GM21367 (cell line): ENCODE measurements at regions not wholly inside any gene's neighbourhood (a gene's known extent, or its start where the extent isn't known, plus 50 kb on each side); places are given as distances from the start of the nearest gene placed in this dataset.
"Not testable (repeated sequence)": the region's sequence is repeated elsewhere in the genome, so short reads cannot be mapped to it uniquely, and the experiment has no call there.

Experiments
- ATAC-seq: cut with Tn5 transposase; IDR thresholded peaks from one replicate; pipeline ENCODE4 v1.9.1; 2021; ENCODE audit not compliant: unreplicated experiment

DNA sequence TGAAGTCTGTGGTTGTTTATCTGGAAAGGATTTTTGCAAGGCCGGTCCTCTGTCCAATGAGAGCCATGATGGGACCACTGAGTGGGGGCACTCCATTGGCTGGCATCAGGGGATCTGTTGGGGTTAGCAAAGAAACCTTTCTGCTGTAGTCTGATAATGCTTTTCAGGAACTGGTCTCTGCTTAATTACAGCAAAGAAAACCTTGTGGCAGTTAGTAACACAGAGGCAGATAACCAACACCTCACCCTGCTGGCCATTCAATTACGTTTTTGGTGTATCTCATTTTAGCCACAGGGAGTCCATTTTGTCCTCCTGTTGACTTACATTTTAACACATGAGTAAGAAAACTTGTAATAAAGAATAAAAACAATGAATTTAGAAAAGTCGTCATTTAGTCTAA, 629.3 kb upstream of the MDGA2 start:
- ATAC-seq, result no peak

DNA sequence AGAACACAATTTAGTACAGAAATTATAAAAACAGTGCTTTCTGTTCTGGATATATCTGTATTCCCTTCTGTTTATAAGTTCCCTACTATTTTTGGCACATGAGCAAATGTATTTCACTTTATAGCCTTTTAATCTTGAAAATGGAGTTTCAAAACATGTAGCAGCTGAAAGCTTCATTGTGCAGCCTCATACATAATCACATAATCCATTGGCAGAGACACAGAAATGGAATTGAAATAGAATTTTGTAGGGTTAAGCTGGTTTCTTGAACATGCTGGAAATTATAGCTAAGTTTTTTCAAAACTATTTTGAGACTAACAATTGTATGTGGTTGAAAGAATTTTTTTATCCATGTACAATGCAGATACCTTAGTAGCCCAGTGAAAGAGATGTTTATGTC, 614.3 kb upstream of the MDGA2 start:
- no peak for ATAC-seq

- ATAC-seq, result not testable (repeated sequence)
These were observed 609.8 kb upstream of the MDGA2 start for GRCh38 chr14:48285217-48285616.

DNA sequence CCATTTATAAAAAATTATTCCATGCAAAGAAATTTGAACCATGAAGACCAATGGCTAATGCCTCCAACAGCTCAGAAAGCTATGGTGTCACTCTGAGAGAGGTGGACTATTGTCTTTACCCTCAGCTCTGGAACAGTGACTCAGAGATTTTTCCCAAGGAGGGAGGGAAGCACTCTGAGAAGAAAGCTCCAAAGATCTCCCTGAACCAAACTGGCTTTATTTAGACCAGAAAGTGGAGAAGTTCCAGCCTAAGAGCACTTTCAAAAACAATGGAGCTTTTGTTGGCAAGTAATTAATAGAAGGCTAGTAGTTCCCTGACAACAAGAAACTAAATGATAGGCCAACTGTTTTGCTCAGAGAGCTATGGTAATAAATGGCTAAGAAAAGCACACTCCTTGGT, 599.9 kb upstream of the MDGA2 start:
- no peak for ATAC-seq

GRCh38 chr14:48274826-48275225, 599.4 kb upstream of the MDGA2 start:
- no peak for ATAC-seq

GRCh38 chr14:48267926-48268325, 592.5 kb upstream of the MDGA2 start:
- not testable (repeated sequence) for ATAC-seq

- ATAC-seq, result not testable (repeated sequence)
These were observed 590.8 kb upstream of the MDGA2 start for GRCh38 chr14:48266201-48266600.

GRCh38 chr14:48261436-48261835, 586.0 kb upstream of the MDGA2 start:
- ATAC-seq, result no peak

DNA sequence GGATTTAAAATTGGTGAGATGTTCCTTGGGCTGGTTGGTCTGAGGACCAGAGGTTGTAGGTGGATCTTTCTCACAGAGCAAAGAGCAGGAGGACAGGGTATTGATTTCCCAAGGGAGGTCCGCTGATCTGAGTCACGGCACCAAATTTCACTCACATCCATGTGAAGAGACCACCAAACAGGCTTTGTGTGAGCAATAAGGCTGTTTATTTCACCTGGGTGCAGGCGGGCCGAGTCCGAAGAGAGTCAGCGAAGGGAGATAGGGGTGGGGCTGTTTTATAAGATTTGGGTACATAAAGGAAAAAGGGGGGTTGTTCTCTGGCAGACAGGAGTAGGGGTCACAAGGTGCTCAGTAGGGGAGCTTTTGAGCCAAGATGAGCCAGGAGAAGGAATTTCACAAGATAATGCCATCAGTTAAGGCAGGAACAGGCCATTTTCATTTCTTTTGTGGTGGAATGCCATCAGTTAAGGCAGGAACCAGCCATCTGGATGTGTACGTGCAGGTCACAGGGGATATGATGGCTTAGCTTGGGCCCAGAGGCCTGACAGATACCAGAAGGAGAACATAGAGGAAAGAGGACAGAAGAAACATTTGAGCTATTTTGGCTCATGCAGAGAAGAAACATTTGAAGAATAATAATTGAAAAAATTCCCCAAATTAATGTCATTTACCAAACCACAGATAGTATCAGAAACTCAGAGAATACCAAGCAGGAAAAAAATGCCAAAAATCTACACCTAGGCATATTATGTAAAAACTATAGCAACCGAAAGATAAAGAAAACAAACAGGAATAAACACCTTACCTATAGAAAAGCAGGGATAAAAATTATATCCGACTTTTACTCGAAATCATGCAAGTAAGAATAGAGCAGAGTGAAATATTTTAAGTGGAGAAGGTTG, 585.2 kb upstream of the MDGA2 start:
- ATAC-seq, result not testable (repeated sequence)

DNA sequence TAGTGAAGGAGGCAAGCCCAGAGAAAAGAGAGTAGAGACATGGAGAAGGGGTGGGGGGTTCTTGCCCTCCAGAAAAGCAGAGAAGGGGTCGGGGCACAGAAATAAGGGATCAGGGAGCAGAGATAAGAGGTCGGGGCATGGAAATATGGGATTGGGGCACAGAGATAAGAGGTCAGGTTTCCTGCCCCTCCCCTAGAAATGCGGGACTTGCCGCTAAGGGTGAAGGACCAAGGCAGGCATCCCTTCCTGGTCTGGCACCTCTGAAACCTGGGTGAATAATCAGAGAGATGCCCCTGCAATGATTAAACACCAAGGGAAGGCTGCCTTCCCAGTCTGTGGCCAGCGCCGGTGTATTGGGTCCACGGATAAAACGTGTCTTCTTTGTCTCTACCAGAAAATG, 584.5 kb upstream of the MDGA2 start:
- not testable (repeated sequence) for ATAC-seq

GRCh38 chr14:48259232-48259631, 583.8 kb upstream of the MDGA2 start:
- not testable (repeated sequence) for ATAC-seq

DNA sequence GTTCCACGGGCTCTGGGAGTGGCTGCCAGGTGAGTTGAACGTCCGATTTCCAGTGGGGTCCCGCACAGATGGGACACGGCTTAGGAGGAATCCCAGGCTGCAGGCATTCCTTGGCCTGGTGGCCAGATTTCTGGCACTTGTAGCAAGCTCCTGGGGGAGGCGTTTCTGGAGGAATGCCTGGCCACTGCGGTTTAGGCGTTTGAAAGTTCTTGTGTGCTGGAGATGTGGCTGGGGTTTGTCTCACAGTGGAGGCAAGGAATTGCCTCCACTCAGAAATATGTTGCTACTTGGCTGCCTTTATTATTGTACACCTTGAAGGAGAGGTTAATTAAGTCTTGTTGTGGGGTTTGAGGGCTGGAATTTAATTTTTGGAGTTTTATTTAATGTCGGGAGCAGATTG, 583.3 kb upstream of the MDGA2 start:
- ATAC-seq, result not testable (repeated sequence)

GRCh38 chr14:48253020-48253419, 577.6 kb upstream of the MDGA2 start:
- ATAC-seq, result no peak

DNA sequence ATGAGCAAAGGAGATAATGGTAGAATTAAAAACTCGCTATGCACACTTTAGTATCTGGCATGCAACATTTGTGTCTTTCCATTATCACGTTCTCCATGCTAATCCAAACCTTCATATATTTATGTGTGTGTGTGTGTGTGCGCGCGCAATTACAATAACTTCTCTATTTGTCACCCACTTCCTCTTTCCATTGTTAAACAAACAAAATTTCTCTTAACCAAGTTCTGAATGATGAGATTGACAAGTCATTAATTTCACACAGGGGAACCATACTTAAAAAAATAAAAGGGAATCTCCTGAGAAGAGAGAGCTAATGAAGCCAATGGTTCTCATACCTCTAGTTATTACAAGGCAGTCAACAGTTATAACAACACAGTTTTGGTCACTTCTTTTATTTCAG, 575.9 kb upstream of the MDGA2 start:
- ATAC-seq, result no peak

- no peak for ATAC-seq
These were observed 575.2 kb upstream of the MDGA2 start for GRCh38 chr14:48250575-48250974.

- no peak for ATAC-seq
These were observed 572.6 kb upstream of the MDGA2 start for GRCh38 chr14:48247977-48248376.

GRCh38 chr14:48243900-48244299, 568.5 kb upstream of the MDGA2 start:
- no peak for ATAC-seq

GRCh38 chr14:48229091-48229490, 553.7 kb upstream of the MDGA2 start:
- no peak for ATAC-seq

GRCh38 chr14:48193893-48194292, 518.5 kb upstream of the MDGA2 start:
- no peak for ATAC-seq

GRCh38 chr14:48149624-48150023, 474.2 kb upstream of the MDGA2 start:
- ATAC-seq, result not testable (repeated sequence)

GRCh38 chr14:48140804-48141203, 465.4 kb upstream of the MDGA2 start:
- no peak for ATAC-seq

- no peak for ATAC-seq
These were observed 454.1 kb upstream of the MDGA2 start for GRCh38 chr14:48129472-48129871.

GRCh38 chr14:48127674-48128073, 452.3 kb upstream of the MDGA2 start:
- ATAC-seq, result no peak
